ENCODE measurements at regions not wholly inside any gene's neighbourhood (a gene's known extent, or its start where the extent isn't known, plus 50 kb on each side); places are given as distances from the start of the nearest gene placed in this dataset.

DNA sequence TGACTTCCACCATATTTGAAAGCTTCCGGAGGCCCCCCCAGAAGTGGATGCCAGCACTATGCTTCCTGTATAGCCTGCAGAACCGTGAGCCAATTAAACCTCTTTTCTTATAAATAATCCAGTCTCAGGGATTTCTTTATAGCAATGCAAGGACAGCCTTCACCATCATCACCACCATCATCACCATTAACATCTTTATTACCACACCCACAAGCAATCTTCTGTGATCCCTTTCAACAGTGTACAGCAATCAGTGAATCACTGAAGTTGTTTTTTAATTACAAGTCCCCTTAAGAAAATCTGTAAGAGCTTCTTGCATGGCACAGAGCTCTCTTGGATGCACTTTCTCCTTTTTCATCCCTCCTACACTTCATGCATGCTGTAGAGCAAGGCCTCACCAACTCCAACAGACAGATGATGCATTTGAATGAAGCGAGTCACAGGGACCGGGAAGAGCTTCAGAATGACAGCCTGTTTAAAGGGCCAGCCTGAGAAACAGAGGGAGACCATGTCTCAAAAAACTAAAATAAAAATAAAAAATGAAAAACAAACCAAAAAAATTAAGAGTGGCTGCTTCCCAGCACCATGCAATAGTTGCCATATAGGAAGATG is 83.6 kb upstream of the VASH1 start:
- no peaks in the 10 kb centered on the region for H3K4me1 ChIP-seq
- H3K9me3 ChIP-seq = peaks cover 15% of the 10 kb centered on the region
- WGBS = 67% methylated on average over 4 of the region's 4 CpGs
- no peak for DNase-seq (ENCODE audit: low spot score in 2 of 2)
- no peaks in the 10 kb centered on the region for H3K36me3 ChIP-seq
- no peak overlapping the region for H3K27ac ChIP-seq
- TF ChIP-seq POLR2A (IDR thresholded peaks at IDR 0.05) (no peak), POLR2AphosphoS5 (IDR thresholded peaks at IDR 0.05) (no peak), EP300 (IDR thresholded peaks at IDR 0.05) (no peak)
- TF ChIP-seq, protein P1, sequence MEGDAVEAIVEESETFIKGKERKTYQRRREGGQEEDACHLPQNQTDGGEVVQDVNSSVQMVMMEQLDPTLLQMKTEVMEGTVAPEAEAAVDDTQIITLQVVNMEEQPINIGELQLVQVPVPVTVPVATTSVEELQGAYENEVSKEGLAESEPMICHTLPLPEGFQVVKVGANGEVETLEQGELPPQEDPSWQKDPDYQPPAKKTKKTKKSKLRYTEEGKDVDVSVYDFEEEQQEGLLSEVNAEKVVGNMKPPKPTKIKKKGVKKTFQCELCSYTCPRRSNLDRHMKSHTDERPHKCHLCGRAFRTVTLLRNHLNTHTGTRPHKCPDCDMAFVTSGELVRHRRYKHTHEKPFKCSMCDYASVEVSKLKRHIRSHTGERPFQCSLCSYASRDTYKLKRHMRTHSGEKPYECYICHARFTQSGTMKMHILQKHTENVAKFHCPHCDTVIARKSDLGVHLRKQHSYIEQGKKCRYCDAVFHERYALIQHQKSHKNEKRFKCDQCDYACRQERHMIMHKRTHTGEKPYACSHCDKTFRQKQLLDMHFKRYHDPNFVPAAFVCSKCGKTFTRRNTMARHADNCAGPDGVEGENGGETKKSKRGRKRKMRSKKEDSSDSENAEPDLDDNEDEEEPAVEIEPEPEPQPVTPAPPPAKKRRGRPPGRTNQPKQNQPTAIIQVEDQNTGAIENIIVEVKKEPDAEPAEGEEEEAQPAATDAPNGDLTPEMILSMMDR (IDR thresholded peaks at IDR 0.05) = no peak
- H3K27me3 ChIP-seq = peaks cover 4% of the 10 kb centered on the region
- no peak overlapping the region for H3K4me3 ChIP-seq

DNA sequence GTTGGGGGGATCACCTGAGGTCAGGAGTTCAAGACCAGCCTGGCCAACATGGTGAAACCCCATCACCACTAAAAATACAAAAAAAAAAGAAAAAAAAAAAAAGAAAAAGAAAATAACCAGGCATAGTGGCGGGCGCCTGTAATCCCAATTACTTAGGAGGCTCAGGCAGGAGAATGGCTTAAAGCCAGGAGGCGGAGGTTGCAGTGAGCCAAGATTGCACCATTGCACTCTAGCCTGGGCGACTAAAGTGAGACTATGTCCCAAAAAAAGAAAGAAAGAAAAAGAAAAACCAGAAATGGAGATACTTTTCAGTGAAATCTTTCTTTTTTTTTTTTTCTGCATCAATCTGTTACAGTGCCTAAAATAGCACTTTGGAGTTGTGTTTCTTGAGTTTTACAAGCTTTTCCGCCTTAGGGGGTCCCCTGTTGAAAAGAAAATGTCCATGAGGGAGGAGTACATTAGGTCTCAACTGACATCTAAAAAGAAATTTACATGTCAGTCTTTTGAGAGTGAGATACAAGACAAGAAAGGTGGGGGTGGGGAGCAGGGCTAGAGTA is 82.9 kb upstream of the VASH1 start:
- WGBS = 74% methylated on average over 5 of the region's 5 CpGs
- Histone ChIP-seq H3K4me1 (no peaks in the 10 kb centered on the region), H3K9me3 (peaks cover 17% of the 10 kb centered on the region), H3K4me3 (no peak overlapping the region), H3K27ac (no peak overlapping the region), H3K36me3 (no peaks in the 10 kb centered on the region), H3K27me3 (peaks cover 1% of the 10 kb centered on the region)
- TF ChIP-seq POLR2A (IDR thresholded peaks at IDR 0.05) (no peak), POLR2AphosphoS5 (IDR thresholded peaks at IDR 0.05) (no peak)
- TF ChIP-seq, protein P1 (IDR thresholded peaks at IDR 0.05) = no peak
- DNase-seq (ENCODE audit: low spot score in 2 of 2) = no peak

DNA sequence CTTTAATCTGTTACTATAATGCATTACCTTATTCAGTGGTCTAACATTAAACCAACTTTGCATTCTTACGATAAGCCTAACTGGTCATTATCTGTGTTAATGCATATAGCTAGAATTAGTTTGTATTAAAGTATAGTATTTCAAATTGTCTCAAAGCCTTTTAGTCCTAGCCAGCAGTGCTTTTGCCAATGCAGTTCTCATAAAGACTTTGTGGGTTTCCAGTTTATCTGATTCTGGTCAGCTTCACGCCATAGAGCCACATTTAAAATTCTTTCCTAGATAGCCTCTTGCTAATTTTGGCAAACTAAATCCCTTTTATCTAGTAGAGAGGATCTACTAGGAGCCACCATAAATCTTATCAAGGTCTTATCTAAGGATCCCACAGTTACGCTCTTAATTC is 78.9 kb upstream of the VASH1 start:
- TF ChIP-seq POLR2AphosphoS5 (IDR thresholded peaks at IDR 0.05) (no peak), POLR2A (IDR thresholded peaks at IDR 0.05) (no peak), EP300 (IDR thresholded peaks at IDR 0.05) (no peak)
- TF ChIP-seq, protein P1 (IDR thresholded peaks at IDR 0.05) = no peak
- Histone ChIP-seq H3K4me1 (no peaks in the 10 kb centered on the region), H3K27ac (no peak overlapping the region), H3K36me3 (no peaks in the 10 kb centered on the region), H3K9me3 (peaks cover 17% of the 10 kb centered on the region), H3K27me3 (no peaks in the 10 kb centered on the region), H3K4me3 (no peak overlapping the region)
- 69% methylated on average over 3 of the region's 3 CpGs for WGBS
- DNase-seq (ENCODE audit: low spot score in 2 of 2) = no peak

DNA sequence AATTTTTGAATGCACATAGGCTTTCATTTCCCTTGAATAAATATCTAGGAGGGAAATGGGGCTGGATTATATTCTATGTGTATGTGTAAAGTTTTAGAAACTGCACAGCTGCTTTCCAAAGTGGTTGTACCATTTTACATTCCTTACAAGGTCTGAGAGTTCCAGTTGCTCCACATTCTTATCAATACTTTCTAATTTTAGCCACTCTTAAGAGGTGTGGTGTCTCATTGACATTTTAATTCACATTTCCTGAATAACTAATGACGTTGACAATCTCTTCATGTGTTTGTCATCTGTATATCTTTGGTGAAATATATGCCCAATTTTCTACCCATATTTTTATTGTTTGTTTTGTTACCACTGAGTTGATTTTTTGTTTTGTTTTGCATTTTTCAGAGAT is 74.6 kb upstream of the VASH1 start:
- 67% methylated on average over 1 of the region's 1 CpG for WGBS
- TF ChIP-seq, protein P1 (IDR thresholded peaks at IDR 0.05) = no peak

DNA sequence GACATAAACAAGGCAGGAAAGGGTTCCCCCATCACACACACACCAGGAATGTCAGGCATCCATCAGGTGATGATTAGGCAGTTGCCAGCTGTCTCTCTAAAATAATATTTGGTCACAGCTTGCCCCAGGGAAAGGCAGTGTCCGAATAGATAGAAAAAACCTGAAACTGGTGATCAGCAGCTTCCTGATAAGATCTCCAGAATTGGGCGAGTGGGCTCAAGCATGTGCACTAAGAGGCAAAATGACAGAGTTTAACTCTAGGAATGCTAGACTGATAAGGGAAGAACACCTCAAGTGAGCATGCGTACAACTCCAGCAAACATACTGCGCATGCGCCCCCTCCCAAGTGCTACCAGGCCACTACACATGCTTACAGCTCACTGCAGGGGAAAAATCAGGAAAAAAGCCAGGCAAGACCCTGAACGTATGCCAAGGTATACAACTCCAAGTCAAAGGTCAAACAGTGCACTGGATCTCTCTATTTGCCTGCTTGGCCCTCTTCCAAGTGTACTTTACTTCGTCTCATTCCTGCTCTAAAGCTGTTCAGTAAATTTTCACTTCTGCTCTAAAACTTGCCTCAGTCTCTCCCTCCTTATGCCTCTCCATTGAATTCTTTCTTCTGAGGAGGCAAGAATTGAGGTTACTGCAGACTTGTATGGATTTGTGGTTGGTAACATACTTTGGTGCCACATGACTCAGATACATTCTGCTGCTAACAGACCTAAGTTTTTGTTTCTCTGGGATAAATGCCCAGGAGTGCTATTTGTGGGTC is 73.5 kb upstream of the VASH1 start:
- TF ChIP-seq EP300 (IDR thresholded peaks at IDR 0.05) (no peak), POLR2AphosphoS5 (IDR thresholded peaks at IDR 0.05) (no peak)
- TF ChIP-seq, protein P1 (IDR thresholded peaks at IDR 0.05) = no peak
- peaks cover 9% of the 10 kb centered on the region for H3K9me3 ChIP-seq
- no peak overlapping the region for H3K27ac ChIP-seq
- H3K27me3 ChIP-seq = no peaks in the 10 kb centered on the region
- no peak for DNase-seq (ENCODE audit: low spot score in 2 of 2)
- H3K4me1 ChIP-seq = no peaks in the 10 kb centered on the region
- no peak overlapping the region for H3K4me3 ChIP-seq
- 68% methylated on average over 7 of the region's 7 CpGs for WGBS
- no peaks in the 10 kb centered on the region for H3K36me3 ChIP-seq

More for the DNA sequence above, 74.6 kb upstream of the VASH1 start:
- no peak overlapping the region for H3K4me3 ChIP-seq
- no peak for DNase-seq (ENCODE audit: low spot score in 2 of 2)
- H3K9me3 ChIP-seq = peaks cover 19% of the 10 kb centered on the region
- H3K27ac ChIP-seq = no peak overlapping the region
- no peaks in the 10 kb centered on the region for H3K36me3 ChIP-seq
- no peaks in the 10 kb centered on the region for H3K4me1 ChIP-seq
- H3K27me3 ChIP-seq = no peaks in the 10 kb centered on the region

Data from suprapubic skin (tissue), 4 donors.